CD4-positive, alpha-beta T cell (primary cell): ENCODE measurements at regions not wholly inside any gene's neighbourhood (a gene's known extent, or its start where the extent isn't known, plus 50 kb on each side); places are given as distances from the start of the nearest gene placed in this dataset.

ENCODE experiments used
- ATAC-seq: fragments of 200-7000 bp; cut with Tn5 transposase; one replicate; pipeline ENCODE4 v1.10.0; 2022; ENCODE audit warnings: mild to moderate bottlenecking; ENCODE audit not compliant: poor library complexity
- CTCF ChIA-PET: fragments of 350-600 bp; sonication (Branson Sonifier 250); formaldehyde crosslinking; loops from one replicate; lab custom pipeline; 2021; ENCODE audit warnings: antibody characterized with exemption, inconsistent platforms; lab: Charles Lee
- POLR2A ChIA-PET: fragments of 350-600 bp; sonication (Branson Sonifier 250); formaldehyde crosslinking; loops from one replicate; lab custom pipeline; 2021; ENCODE audit warnings: antibody characterized with exemption, inconsistent platforms; lab: Charles Lee
- DNase-seq, 14 experiments: peaks; one replicate each; pipeline ENCODE4 v3.0.0-alpha.2; 2013 to 2020; ENCODE audit warnings: mixed read lengths in 2 of 14
- H3K27ac ChIP-seq, 2 donors: one replicate each; pipeline versions ENCODE4 v1.5.1 to v1.7.0; 2013; ENCODE audit warnings: low read length in 2 of 2, low read depth in 1 of 2, mild to moderate bottlenecking in 1 of 2
- H3K27me3 ChIP-seq, 2 experiments: 1 replicate in 1 of 2; 2 replicates in 1 of 2; pipeline versions ENCODE4 v1.6.1 to v1.7.0; 2013; ENCODE audit warnings: low read length in 2 of 2, control low read depth in 1 of 2, mild to moderate bottlenecking in 1 of 2, moderate library complexity in 1 of 2; ENCODE audit not compliant: insufficient read depth in 2 of 2, control insufficient read depth in 1 of 2
- H3K36me3 ChIP-seq: one replicate; pipeline ENCODE4 v1.6.1; 2013; ENCODE audit warnings: low read length, control low read depth; ENCODE audit not compliant: insufficient read depth
- H3K4me1 ChIP-seq: one replicate; pipeline ENCODE4 v1.6.1; 2013; ENCODE audit warnings: low read length, control low read depth; ENCODE audit not compliant: insufficient read depth
- H3K4me3 ChIP-seq: one replicate; pipeline ENCODE4 v1.5.1; 2013; ENCODE audit warnings: mild to moderate bottlenecking, low read length, moderate library complexity
- H3K9me3 ChIP-seq, 2 experiments: 1 replicate in 1 of 2; 2 replicates in 1 of 2; pipeline versions ENCODE4 v1.6.1 to v1.7.0; 2013; ENCODE audit warnings: low read length in 2 of 2, mild to moderate bottlenecking in 2 of 2, control low read depth in 1 of 2, moderate library complexity in 1 of 2; ENCODE audit not compliant: control insufficient read depth in 1 of 2, insufficient read depth in 1 of 2
- H3K27ac Mint-ChIP-seq: one replicate; pipeline ENCODE4 v1.8.0; 2020; ENCODE audit warnings: mixed read lengths
- H3K27me3 Mint-ChIP-seq: one replicate; pipeline ENCODE4 v1.8.0; 2021; ENCODE audit warnings: mixed read lengths
- H3K36me3 Mint-ChIP-seq: one replicate; pipeline ENCODE4 v1.8.0; 2021; ENCODE audit warnings: low read depth, mixed read lengths
- H3K4me1 Mint-ChIP-seq: one replicate; pipeline ENCODE4 v1.8.0; 2021; ENCODE audit warnings: low read depth, mixed read lengths
- H3K4me3 Mint-ChIP-seq: one replicate; pipeline ENCODE4 v1.8.0; 2020; ENCODE audit warnings: mild to moderate bottlenecking, mixed read lengths
- H3K9me3 Mint-ChIP-seq: one replicate; pipeline ENCODE4 v1.8.0; 2020; ENCODE audit warnings: mixed read lengths
- intact Hi-C, 2 experiments: fragments of 100-400 bp; cut with DNase I in 1 of 2; cut with micrococcal nuclease in 1 of 2; formaldehyde crosslinking; loops; one replicate each; pipeline versions ENCODE4 v1.15.1 to v1.9.0; 2023 to 2025; cut with DNase I, micrococcal nuclease
- TF ChIP-seq, protein P1 (sequence below): fragments of 200-600 bp; IDR thresholded peaks from one replicate; pipeline ENCODE4 v1.8.0; 2022; ENCODE audit warnings: antibody characterized with exemption, mild to moderate bottlenecking

DNA sequence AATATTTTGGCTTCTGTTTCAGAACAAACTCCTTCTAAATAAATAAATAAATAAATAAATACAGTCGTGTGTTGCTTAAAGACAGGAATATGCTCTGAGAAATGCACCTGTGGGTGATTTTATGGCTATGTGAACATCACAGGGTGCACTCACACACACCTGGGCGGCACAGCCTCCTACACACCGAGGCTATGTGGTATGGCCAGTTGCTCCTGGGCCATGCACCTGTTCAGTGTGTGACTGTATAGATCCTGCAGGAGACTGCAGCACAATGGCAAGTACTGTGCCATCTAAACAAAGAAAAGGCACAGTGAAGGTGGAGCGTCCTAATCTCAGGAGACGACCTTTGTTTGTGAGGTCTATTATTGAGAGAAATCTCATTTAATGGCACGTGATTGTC is 1281.1 kb downstream of the TBC1D22A start:
- Histone ChIP-seq H3K9me3 (peaks cover 0 to 12% of the 10 kb centered on the region in 2 experiments), H3K27me3 (peaks cover 0 to 10% of the 10 kb centered on the region in 2 experiments), H3K27ac (no peak overlapping the region), H3K4me3 (no peak overlapping the region), H3K4me1 (no peaks in the 10 kb centered on the region), H3K36me3 (no peaks in the 10 kb centered on the region)
- H3K4me1 Mint-ChIP-seq, result no peaks in the 10 kb centered on the region
- CTCF ChIA-PET, result no interaction called here
- intact Hi-C loops, result no loop called here
- no peaks in the 10 kb centered on the region for H3K9me3 Mint-ChIP-seq
- DNase-seq (no peak), ATAC-seq (no peak)
- H3K4me3 Mint-ChIP-seq, result no peak overlapping the region
- peaks cover 14% of the 10 kb centered on the region for H3K27me3 Mint-ChIP-seq
- no peaks in the 10 kb centered on the region for H3K36me3 Mint-ChIP-seq
- POLR2A ChIA-PET, result no interaction called here
- TF ChIP-seq, protein P1, sequence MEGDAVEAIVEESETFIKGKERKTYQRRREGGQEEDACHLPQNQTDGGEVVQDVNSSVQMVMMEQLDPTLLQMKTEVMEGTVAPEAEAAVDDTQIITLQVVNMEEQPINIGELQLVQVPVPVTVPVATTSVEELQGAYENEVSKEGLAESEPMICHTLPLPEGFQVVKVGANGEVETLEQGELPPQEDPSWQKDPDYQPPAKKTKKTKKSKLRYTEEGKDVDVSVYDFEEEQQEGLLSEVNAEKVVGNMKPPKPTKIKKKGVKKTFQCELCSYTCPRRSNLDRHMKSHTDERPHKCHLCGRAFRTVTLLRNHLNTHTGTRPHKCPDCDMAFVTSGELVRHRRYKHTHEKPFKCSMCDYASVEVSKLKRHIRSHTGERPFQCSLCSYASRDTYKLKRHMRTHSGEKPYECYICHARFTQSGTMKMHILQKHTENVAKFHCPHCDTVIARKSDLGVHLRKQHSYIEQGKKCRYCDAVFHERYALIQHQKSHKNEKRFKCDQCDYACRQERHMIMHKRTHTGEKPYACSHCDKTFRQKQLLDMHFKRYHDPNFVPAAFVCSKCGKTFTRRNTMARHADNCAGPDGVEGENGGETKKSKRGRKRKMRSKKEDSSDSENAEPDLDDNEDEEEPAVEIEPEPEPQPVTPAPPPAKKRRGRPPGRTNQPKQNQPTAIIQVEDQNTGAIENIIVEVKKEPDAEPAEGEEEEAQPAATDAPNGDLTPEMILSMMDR, result no peak
- H3K27ac Mint-ChIP-seq, result no peak overlapping the region

DNA sequence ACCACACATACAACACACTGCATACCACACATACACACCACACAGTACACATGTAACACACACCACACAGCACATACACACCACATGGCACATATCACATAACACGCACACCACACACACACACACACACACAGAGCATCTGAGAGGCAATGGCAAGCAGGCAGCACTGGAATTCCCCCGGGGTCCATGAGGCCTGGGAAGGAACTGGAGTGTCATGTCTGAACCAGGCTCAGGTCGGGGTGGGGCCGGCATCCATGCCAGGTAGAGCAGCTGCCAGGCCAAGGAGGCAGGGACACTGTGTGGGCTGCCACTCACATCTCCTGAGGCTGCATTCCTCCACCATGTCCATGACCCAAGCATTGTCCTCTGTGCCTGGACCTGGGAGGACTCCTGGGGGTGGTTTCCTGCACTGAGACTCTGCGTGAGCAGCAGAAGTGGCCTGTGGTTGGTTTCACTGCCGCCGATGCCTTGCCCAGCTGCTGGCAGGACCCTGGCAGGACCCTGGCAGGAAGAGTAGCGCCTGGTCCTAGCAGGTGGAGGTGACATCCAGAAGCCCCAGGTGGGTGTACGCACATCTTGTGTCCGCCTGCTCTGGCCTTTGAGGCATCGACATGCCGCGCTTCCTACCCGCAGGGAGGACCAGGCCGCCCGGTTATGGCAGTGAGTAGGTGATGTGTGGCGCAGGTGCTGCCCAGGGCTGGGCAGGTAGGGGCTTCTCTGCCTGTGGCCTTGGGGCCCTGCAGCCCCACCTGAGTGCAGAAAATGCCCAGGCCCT is 1280.4 kb downstream of the TBC1D22A start:
- Mint-ChIP-seq H3K27ac (no peak overlapping the region), H3K27me3 (peaks cover 17% of the 10 kb centered on the region), H3K36me3 (no peaks in the 10 kb centered on the region), H3K4me1 (no peaks in the 10 kb centered on the region), H3K9me3 (no peaks in the 10 kb centered on the region), H3K4me3 (no peak overlapping the region)
- Histone ChIP-seq H3K4me1 (no peaks in the 10 kb centered on the region), H3K4me3 (no peak overlapping the region), H3K9me3 (peaks cover 0 to 12% of the 10 kb centered on the region in 2 experiments), H3K27me3 (peaks cover 0 to 10% of the 10 kb centered on the region in 2 experiments), H3K27ac (no peak overlapping the region), H3K36me3 (no peaks in the 10 kb centered on the region)
- CTCF ChIA-PET, result no interaction called here
- TF ChIP-seq, protein P1, result no peak
- intact Hi-C loops, result no loop called here
- no peak for ATAC-seq
- POLR2A ChIA-PET, result no interaction called here
- no peak for DNase-seq

DNA sequence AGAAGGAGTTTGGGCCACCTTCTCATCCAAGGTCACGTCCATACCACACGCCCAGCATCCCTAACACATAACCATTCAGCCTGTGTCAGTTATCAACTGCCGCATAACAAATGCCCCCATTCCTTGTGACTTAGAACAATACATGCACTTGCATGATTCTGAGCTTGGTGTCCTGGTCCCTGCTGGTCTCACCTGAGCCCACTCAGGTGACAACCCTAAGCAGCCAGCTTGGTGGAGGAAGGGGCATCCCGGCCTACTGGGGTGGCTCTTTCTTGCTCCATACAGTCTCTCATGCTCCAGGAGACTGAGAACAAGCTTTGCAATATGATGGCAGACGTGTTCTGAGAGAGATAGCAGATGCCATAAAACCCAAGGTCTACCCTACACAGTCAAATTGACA is 1276.9 kb downstream of the TBC1D22A start:
- Histone ChIP-seq H3K36me3 (no peaks in the 10 kb centered on the region), H3K27me3 (peaks cover 5 to 7% of the 10 kb centered on the region in 2 experiments), H3K4me1 (no peaks in the 10 kb centered on the region), H3K4me3 (no peak overlapping the region), H3K9me3 (peaks cover 0 to 12% of the 10 kb centered on the region in 2 experiments), H3K27ac (no peak overlapping the region)
- intact Hi-C loops, result no loop called here
- H3K9me3 Mint-ChIP-seq, result no peaks in the 10 kb centered on the region
- ChIA-PET POLR2A (no interaction called here), CTCF (no interaction called here)
- H3K36me3 Mint-ChIP-seq, result no peaks in the 10 kb centered on the region
- H3K27ac Mint-ChIP-seq, result no peak overlapping the region
- TF ChIP-seq, protein P1, result no peak
- H3K4me1 Mint-ChIP-seq, result no peaks in the 10 kb centered on the region
- DNase-seq (no peak), ATAC-seq (no peak)
- H3K4me3 Mint-ChIP-seq, result no peak overlapping the region
- peaks cover 30% of the 10 kb centered on the region for H3K27me3 Mint-ChIP-seq
